SH-SY5Y (cell line): ENCODE measurements at regions not wholly inside any gene's neighbourhood (a gene's known extent, or its start where the extent isn't known, plus 50 kb on each side); places are given as distances from the start of the nearest gene placed in this dataset.

Experiments
- GATA2 ChIP-seq: IDR thresholded peaks from 2 replicates; pipeline ENCODE4 v1.6.1; 2011; ENCODE audit warnings: mild to moderate bottlenecking, low read depth, low read length
- GATA3 ChIP-seq: IDR thresholded peaks from 2 replicates; pipeline ENCODE4 v1.6.1; 2011; ENCODE audit warnings: low read depth, mild to moderate bottlenecking, low read length, moderate library complexity

DNA sequence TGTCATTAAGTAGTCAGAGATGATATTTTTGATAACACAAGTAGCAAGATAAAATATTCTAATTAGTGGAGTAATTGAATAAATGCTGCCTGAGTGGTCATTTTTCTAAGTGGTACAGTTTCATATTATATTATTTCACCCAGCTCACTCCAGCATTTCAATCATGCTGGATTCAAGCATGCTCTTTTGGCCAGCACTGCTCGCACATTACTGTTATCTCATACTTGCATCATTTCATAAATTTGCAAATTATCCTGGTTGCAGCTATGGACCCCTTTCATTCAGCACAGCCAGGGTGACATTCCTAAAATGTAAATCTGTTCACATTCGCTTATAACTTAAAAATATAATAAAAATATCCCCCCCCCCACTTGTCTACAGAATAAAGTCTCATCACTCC is 520.8 kb upstream of the CYLC2 start:
- no peak for TF ChIP-seq GATA2
- TF ChIP-seq GATA3 = no peak

DNA sequence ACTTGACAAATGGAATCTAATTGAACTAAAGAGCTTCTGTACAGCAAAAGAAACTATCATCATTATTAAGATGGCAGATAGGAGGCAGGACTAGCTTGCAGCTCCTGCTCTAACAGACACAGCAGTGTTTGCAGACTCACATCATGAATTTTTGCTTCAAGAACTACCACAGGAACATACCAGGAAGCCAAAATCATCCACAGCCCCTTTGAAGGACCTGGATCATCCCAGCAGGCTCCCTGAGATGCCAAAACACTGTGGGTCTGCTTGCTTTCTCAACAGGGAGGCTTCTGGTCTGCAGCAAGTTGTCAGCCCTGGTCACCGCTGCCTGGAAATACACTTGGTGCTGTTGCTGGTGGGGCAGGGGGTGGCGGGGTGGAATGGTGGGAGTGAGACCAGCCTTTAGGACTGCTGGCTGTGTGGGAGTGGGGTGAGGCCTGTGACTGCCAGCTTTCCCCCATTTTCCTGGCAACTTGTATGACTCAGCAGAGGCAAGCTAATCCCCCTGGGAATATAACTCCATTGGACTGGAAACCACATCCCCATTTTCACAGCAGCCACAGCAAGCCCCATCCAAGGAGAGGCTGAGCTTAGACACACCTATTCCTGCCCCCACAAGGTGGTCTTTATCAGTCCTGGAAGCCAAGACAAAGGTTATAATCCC is 533.8 kb upstream of the CYLC2 start:
- no peak for TF ChIP-seq GATA2
- no peak for TF ChIP-seq GATA3

GRCh38 chr9:102459828-102460227 is 535.3 kb upstream of the CYLC2 start:
- TF ChIP-seq GATA2 (no peak), GATA3 (no peak)

DNA sequence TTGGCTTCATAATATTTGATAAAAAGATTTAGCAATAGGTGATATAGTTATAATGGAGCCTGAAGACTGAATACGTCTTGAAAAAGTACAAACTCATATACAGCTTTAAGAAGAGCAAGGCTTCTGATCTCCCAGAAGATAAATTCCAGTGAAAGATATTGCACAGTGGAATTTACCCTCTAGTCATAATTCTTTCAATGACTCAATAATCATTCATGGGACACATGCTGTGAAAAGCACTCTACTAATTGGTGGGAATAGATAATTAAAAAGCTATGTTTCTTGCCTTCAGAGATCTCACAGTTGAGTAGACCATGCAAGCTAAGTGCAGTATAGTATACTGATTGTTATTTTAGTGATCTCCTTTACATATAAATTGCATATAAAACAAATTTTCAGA is 538.6 kb upstream of the CYLC2 start:
- TF ChIP-seq GATA2 = no peak
- no peak for TF ChIP-seq GATA3

GRCh38 chr9:102445906-102446305 is 549.2 kb upstream of the CYLC2 start:
- no peak for TF ChIP-seq GATA2
- TF ChIP-seq GATA3 = no peak

DNA sequence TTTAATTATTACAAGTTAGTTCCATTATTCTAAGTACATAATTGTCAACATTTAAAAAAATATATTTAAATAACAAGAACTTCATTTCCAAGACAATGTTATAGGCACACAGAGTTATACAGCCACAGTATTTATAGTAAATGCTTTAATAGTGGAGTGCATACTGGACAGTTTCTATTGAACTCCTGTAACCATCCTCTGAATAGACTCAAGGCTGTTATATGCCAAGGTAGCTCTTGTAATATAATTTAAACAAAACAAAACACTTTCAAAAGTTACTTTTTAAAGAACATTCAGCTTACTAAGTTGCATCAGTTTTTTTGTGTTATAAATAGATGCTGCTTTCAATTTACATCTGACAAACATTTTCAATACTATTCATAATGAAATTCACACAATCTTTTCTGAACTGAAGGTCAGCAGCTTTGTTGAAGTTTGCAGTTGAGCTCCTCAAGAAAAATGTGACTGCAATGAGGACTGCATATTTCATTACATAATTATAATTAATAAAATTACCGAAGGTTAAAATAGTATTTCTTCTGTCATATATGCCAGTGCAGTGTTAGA is 549.9 kb upstream of the CYLC2 start:
- TF ChIP-seq GATA3 = no peak
- TF ChIP-seq GATA2 = no peak

- TF ChIP-seq GATA3 (no peak), GATA2 (no peak)
Observed at GRCh38 chr9:102439583-102439982, 555.5 kb upstream of the CYLC2 start.

DNA sequence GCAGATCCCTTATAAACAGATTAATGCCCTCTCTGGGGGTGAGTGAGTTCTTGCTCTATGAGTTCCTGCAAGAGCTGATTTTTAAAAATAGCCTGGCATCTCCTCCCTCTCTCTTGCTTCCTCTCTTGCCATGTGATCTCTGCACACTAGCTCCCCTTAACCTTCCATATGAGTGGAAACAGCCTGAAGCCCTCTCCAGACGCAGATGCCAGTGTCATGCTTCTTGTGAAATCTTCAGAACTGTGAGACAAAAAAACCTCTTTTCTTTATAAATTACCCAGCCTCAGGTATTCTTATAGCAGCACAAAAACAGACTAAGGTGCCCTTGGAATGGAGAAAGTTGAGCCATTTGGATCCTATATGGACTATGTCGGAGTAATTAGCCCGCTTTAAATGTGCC is 559.7 kb upstream of the CYLC2 start:
- no peak for TF ChIP-seq GATA3
- TF ChIP-seq GATA2 = no peak

DNA sequence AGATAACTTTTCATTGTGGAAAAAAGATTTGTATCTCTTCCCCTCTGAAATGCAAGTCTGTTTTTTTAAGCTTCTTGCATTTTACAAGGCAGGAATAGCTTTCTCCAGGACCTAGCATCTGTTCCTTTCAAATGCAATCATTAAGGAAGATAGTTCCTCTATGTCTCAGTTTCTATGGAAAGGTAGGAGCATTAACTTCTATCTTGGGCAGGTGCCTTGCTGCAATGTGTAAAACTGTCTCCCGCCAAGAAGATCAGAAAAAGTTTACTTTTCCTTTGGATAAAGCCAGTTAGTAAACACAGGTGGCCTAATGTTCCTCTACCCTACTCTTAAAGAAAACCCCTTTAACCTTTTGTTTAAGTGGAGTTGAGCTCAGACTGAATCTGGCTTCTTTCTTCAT is 560.6 kb upstream of the CYLC2 start:
- TF ChIP-seq GATA3 = no peak
- no peak for TF ChIP-seq GATA2

- TF ChIP-seq GATA3 (no peak), GATA2 (no peak)
Observed at GRCh38 chr9:102428305-102428704, 566.8 kb upstream of the CYLC2 start.

GRCh38 chr9:102405218-102405867 is 589.8 kb upstream of the CYLC2 start:
- TF ChIP-seq GATA3 (no peak), GATA2 (no peak)

DNA sequence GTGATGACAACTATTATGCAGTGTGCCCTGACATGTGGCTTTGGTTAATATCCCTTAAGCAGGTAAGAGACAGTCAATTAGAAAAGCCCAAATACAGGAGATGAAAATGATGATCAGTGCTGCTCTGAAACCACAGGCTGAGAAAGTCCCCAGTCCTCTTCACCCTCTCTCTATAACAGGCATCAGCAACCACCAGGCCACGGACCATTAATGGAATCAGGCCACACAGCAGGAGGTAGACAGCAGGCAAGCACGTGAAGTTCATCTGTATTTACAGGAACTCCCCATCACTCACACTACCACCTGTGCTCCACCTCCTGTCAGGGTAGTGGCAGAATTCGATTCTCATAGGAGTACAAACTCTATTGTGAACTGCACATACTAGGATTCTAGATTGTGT is 591.6 kb upstream of the CYLC2 start:
- no peak for TF ChIP-seq GATA3
- no peak for TF ChIP-seq GATA2

GRCh38 chr9:102398205-102398604 is 596.9 kb upstream of the CYLC2 start:
- TF ChIP-seq GATA3 (no peak), GATA2 (no peak)

GRCh38 chr9:102362470-102363132 is 624.2 kb upstream of the GRIN3A start:
- TF ChIP-seq GATA2 = no peak
- no peak for TF ChIP-seq GATA3

DNA sequence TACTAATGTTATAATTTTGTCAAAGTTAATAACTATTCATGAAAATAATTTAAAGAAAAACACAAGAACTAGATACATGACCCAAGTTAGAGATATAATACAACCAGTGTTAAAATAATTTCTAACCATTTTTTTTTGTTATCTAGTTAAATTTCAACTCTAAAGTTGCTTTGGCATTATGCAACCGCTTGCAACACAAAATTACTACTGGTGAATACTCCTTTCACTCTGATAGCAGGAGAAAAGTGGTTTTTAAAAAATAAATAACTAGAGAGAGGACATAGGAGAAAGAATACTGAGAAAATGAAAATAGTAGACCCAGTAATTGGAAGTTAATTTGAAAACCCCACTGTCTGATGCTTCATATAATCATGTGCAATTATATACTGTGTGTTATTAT is 622.4 kb upstream of the GRIN3A start:
- TF ChIP-seq GATA2 (no peak), GATA3 (no peak)

DNA sequence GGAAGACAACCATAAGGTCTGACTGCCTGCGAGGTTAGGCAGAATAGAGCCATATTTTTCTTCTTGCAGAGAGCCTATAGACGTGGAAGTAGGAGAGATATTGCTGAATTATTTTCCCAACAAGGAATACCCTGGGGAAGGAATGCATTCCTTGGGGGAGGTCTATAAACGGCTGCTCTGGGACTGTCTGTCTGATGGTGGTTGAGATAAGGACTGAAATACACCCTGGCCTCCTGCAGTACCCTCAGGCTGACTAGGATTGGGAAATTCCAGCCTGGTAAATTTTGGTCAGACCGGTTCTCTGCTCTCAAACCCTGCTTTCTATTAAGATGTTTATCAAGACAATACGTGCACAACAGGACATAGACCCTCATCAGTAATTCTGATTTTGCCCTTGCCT is 617.5 kb upstream of the GRIN3A start:
- TF ChIP-seq GATA3 = no peak
- peak; percentile 47; the same call in 1 of the 2 replicates for TF ChIP-seq GATA2
